Fibroblast of pulmonary artery (primary cell): ENCODE measurements at regions not wholly inside any gene's neighbourhood (a gene's known extent, or its start where the extent isn't known, plus 50 kb on each side); places are given as distances from the start of the nearest gene placed in this dataset.
A peak's percentile ranks its signal among the peaks of the same experiment; 100 is the strongest.

Experiments used
- DNase-seq: peaks from one replicate; pipeline ENCODE4 v3.0.0-alpha.2; 2010; ENCODE audit warnings: low read depth
- H3K4me3 ChIP-seq: replicated peaks from 2 replicates; pipeline ENCODE4 v1.5.1; 2011; ENCODE audit warnings: low read depth, mild to moderate bottlenecking, control low read depth, low read length, moderate library complexity
- TF ChIP-seq, protein P1 (sequence below): IDR thresholded peaks from 2 replicates; pipeline ENCODE4 v1.5.1; 2011; ENCODE audit warnings: mild to moderate bottlenecking, control low read depth, low read length, inconsistent platforms; ENCODE audit errors: missing control alignments

DNA sequence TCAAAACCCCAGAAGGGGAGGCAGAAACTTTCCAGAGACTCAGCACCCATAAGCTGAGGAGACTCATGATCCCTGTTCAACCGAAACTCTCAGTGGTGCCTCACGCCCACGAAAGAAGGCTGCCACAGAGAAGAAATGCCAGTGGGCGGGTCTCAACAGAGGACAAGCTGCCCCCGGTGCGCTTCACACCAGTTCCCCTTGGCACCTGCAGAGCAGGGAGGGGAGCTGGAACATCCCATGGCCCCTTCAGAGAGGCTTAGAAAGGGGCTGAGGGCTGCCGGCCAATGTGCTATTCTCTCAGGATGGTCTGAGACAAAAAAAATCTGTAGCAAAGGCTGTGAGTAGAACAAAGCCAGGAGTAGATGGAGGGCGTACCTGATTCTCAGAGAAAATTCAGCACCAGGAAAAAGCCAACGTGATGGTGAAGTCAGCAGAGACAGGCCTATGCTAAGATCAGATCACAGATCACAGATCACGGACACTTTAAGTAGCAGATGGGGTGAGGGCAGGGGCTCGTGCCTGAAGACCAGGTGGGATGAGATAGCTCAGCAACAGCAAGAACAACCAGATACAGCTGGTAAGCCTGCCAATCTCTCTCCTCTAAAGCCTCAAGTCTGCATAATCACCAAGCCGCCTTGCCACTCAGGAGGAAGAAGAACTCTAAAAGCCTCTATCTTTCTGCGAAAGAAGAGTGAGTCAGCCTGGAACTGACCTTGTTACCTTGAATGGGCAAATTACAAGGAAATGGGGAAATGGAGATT lies 206.4 kb upstream of the GRIP1 start:
- DNase-seq, result no peak
- H3K4me3 ChIP-seq, result no peak overlapping the region
- TF ChIP-seq, protein P1, sequence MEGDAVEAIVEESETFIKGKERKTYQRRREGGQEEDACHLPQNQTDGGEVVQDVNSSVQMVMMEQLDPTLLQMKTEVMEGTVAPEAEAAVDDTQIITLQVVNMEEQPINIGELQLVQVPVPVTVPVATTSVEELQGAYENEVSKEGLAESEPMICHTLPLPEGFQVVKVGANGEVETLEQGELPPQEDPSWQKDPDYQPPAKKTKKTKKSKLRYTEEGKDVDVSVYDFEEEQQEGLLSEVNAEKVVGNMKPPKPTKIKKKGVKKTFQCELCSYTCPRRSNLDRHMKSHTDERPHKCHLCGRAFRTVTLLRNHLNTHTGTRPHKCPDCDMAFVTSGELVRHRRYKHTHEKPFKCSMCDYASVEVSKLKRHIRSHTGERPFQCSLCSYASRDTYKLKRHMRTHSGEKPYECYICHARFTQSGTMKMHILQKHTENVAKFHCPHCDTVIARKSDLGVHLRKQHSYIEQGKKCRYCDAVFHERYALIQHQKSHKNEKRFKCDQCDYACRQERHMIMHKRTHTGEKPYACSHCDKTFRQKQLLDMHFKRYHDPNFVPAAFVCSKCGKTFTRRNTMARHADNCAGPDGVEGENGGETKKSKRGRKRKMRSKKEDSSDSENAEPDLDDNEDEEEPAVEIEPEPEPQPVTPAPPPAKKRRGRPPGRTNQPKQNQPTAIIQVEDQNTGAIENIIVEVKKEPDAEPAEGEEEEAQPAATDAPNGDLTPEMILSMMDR, result no peak

GRCh38 chr12:66896797-66897196 lies 217.9 kb upstream of the GRIP1 start:
- no peak overlapping the region for H3K4me3 ChIP-seq
- no peak for DNase-seq
- TF ChIP-seq, protein P1, result no peak

GRCh38 chr12:66898700-66899469 lies 220.0 kb upstream of the GRIP1 start:
- TF ChIP-seq, protein P1, result no peak
- no peak for DNase-seq
- no peak overlapping the region for H3K4me3 ChIP-seq

- TF ChIP-seq, protein P1, result no peak
- DNase-seq, result no peak
- H3K4me3 ChIP-seq, result no peak overlapping the region
These were observed 220.7 kb upstream of the GRIP1 start for GRCh38 chr12:66899588-66899987.

DNA sequence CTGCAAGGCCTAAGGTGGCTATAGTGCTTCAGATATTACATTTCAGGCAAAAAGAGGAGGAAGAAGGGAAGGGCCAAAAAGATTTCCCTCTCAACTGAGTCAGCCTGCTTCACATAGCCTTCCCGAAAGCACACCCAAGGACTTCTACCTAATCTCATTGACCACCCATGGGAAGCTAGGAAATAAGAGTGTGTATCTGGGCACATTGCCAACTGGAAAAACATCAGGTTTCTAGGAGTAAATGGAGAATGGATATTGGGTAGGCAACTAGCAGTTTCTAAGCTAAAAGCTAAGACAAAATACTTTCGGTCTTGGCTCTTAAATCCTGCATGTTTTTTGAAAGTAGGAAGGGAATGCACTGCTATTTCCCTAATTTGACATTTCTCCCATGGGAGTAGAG lies 221.7 kb upstream of the GRIP1 start:
- peak; percentile 1 for DNase-seq
- TF ChIP-seq, protein P1, result no peak
- H3K4me3 ChIP-seq, result no peak overlapping the region

GRCh38 chr12:66901138-66901932 lies 222.5 kb upstream of the GRIP1 start:
- TF ChIP-seq, protein P1, result no peak
- no peak for DNase-seq
- no peak overlapping the region for H3K4me3 ChIP-seq
